Osteoblast (primary cell): ENCODE measurements at regions not wholly inside any gene's neighbourhood (a gene's known extent, or its start where the extent isn't known, plus 50 kb on each side); places are given as distances from the start of the nearest gene placed in this dataset.
A peak's percentile ranks its signal among the peaks of the same experiment; 100 is the strongest.

Experiments
- DNase-seq: peaks from one replicate; pipeline ENCODE4 v3.0.0; 2011; ENCODE audit warnings: low spot score, mixed read lengths; ENCODE audit not compliant: insufficient read length; ENCODE audit errors: missing footprints
- H2AFZ ChIP-seq: 2 replicates; pipeline ENCODE4 v1.6.0; 2011; ENCODE audit warnings: mild to moderate bottlenecking, low read length
- H3K27ac ChIP-seq: 2 replicates; pipeline ENCODE4 v1.5.1; 2011; ENCODE audit warnings: mild to moderate bottlenecking, low read depth, low read length, moderate library complexity
- H3K27me3 ChIP-seq: 2 replicates; pipeline ENCODE4 v1.6.0; 2012; ENCODE audit warnings: mild to moderate bottlenecking, control low read depth, inconsistent platforms, low read length, moderate library complexity; ENCODE audit not compliant: insufficient read depth
- H3K36me3 ChIP-seq: 2 replicates; pipeline ENCODE4 v1.5.1; 2011; ENCODE audit warnings: mild to moderate bottlenecking, low read length, control low read depth, moderate library complexity; ENCODE audit not compliant: insufficient read depth
- H3K4me1 ChIP-seq: 2 replicates; pipeline ENCODE4 v1.5.1; 2011; ENCODE audit warnings: mild to moderate bottlenecking, low read length, control low read depth, moderate library complexity; ENCODE audit not compliant: insufficient read depth
- H3K4me2 ChIP-seq: 2 replicates; pipeline ENCODE4 v1.6.0; 2011; ENCODE audit warnings: mild to moderate bottlenecking, low read length; ENCODE audit not compliant: insufficient read depth
- H3K4me3 ChIP-seq: fragments of 200-600 bp; sonication (generic); 3 replicates; pipeline ENCODE4 v1.5.1; 2012; ENCODE audit warnings: mild to moderate bottlenecking, low read length, inconsistent platforms; ENCODE audit not compliant: insufficient read depth
- H3K79me2 ChIP-seq: 2 replicates; pipeline ENCODE4 v1.6.0; 2012; ENCODE audit warnings: mild to moderate bottlenecking, low read length, control low read depth, inconsistent platforms; ENCODE audit not compliant: insufficient read depth
- H3K9me3 ChIP-seq: 2 replicates; pipeline ENCODE4 v1.5.1; 2011; ENCODE audit warnings: low read depth, low read length, control low read depth
- H4K20me1 ChIP-seq: 2 replicates; pipeline ENCODE4 v1.6.0; 2012; ENCODE audit warnings: mild to moderate bottlenecking, low read length, control low read depth; ENCODE audit not compliant: insufficient read depth
- TF ChIP-seq, protein P1 (sequence below): IDR thresholded peaks from 2 replicates; pipeline ENCODE4 v1.5.1; 2011; ENCODE audit warnings: mild to moderate bottlenecking, low read depth, low read length, moderate library complexity; ENCODE audit errors: extremely low read depth

DNA sequence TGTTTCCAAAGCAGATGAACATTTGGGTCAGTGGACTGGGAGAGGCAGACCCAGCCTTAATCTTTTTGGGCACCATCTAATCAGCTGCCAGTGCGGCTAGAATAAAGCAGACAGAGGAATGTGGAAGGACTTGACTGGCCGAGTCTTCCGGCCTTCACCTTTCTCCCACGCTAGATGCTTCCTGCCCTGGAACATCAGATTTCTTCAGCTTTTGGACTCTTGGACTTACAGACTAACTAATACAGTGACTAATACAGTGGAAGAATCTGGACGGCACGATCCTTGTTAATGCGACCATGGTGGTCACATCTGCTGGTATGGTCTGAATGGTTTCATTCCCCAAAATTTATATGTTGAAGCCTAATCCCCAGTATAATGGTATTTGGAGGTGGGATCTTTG, 122.6 kb upstream of the NXT1 start:
- H4K20me1 ChIP-seq: no peaks in the 10 kb centered on the region
- peaks cover 3% of the 10 kb centered on the region for H3K9me3 ChIP-seq
- no peak overlapping the region for H3K4me2 ChIP-seq
- no peaks in the 10 kb centered on the region for H3K36me3 ChIP-seq
- no peaks in the 10 kb centered on the region for H3K79me2 ChIP-seq
- H3K4me3 ChIP-seq: no peak overlapping the region
- TF ChIP-seq, protein P1, sequence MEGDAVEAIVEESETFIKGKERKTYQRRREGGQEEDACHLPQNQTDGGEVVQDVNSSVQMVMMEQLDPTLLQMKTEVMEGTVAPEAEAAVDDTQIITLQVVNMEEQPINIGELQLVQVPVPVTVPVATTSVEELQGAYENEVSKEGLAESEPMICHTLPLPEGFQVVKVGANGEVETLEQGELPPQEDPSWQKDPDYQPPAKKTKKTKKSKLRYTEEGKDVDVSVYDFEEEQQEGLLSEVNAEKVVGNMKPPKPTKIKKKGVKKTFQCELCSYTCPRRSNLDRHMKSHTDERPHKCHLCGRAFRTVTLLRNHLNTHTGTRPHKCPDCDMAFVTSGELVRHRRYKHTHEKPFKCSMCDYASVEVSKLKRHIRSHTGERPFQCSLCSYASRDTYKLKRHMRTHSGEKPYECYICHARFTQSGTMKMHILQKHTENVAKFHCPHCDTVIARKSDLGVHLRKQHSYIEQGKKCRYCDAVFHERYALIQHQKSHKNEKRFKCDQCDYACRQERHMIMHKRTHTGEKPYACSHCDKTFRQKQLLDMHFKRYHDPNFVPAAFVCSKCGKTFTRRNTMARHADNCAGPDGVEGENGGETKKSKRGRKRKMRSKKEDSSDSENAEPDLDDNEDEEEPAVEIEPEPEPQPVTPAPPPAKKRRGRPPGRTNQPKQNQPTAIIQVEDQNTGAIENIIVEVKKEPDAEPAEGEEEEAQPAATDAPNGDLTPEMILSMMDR: no peak
- no peaks in the 10 kb centered on the region for H3K27me3 ChIP-seq
- DNase-seq: no peak
- peaks cover 54% of the 10 kb centered on the region for H3K4me1 ChIP-seq
- peak overlapping the region; percentile 40 for H3K27ac ChIP-seq
- H2AFZ ChIP-seq: no peak overlapping the region

DNA sequence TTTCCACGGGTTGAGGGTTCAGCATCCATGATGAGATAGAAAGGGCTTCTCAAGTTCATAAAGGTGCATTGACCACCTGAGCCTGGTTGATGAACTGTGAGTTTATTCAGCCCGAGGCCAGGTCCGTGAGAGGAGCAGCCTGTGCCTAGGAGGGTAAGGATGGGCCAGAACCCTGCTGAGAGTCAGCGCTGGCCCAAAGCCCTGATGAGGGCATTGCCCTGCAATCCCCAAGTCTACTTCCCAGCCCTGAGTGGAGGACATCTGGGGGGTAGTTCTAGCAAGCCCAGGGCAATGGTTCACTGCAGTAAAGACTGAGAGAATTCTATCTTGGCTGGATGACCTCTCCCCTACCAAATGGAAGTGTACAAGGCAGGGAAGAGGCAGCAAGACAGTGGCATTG, 123.3 kb upstream of the NXT1 start:
- Histone ChIP-seq H3K4me2 (no peak overlapping the region), H3K9me3 (peaks cover 6% of the 10 kb centered on the region), H3K27me3 (no peaks in the 10 kb centered on the region), H3K4me3 (no peak overlapping the region), H3K79me2 (no peaks in the 10 kb centered on the region), H3K36me3 (no peaks in the 10 kb centered on the region), H3K4me1 (peaks cover 54% of the 10 kb centered on the region), H3K27ac (no peak overlapping the region), H2AFZ (no peak overlapping the region), H4K20me1 (no peaks in the 10 kb centered on the region)
- TF ChIP-seq, protein P1: no peak
- DNase-seq: no peak

DNA sequence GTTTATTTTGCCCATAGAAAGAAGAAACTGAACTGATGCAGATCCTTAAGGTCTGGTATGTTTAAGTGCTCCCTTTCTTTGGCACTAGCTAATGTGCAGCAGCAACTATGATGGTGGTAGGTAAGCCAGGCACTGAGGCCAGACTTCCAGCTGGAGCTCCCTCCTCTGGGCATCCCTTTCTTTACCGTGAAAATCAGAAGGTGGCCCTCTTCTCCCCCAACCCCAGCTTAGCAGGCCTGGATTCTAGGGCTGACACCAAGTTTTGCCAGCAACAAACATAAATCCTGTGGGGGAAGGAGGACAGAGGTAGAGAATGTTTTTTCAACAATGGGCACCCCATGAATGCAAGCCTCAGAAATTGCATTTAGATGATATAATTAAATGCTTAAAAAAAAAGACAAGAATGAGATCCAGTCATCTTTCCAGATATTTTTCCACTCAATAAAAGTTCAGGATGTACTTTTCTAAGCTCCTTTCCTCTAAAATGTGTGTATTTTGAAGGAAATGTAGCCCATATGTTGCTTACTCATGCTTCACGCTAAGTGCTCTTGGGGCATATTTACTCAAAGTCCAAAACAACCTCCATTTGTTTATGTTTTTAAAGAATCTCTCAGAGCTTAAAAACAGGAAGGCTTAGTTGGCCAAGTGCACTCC, 123.9 kb upstream of the NXT1 start:
- peak; percentile 3 for DNase-seq
- Histone ChIP-seq H3K4me1 (peaks cover 51% of the 10 kb centered on the region), H3K27ac (no peak overlapping the region), H3K79me2 (no peaks in the 10 kb centered on the region), H3K36me3 (no peaks in the 10 kb centered on the region), H3K9me3 (peaks cover 7% of the 10 kb centered on the region), H4K20me1 (no peaks in the 10 kb centered on the region), H3K4me2 (no peak overlapping the region), H3K4me3 (no peak overlapping the region), H3K27me3 (no peaks in the 10 kb centered on the region), H2AFZ (no peak overlapping the region)
- TF ChIP-seq, protein P1: no peak

DNA sequence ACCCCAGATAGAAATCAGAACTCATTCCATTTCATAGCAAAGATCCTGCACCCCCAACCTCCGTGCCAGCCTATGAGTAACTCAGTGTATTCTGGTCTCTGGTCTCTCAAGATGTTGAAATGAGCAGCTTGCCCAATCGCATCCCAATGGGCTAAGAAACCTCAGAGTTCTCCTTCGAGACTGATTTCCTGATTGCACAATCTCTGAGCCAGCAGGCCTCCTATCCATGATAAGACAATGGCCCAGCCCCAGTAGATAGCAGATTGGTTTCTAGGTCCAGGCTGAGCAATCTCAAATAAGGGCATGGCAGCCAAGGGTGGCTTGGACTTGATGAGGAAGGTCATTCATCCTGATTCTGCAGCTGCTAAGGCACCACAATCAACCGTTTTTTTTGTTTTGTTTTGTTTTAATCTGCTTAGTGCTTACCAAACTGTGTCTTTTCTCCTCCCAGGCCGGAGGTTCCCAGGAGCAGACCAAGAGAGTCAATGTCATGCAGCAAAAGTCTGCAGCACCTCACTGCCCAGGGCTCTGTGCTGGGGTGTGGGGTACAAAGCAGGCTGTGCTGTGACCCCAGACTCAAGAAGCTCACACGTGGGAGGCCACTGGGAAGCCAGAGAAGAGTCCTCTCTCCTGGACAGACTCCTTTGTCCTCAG, 125.1 kb upstream of the NXT1 start:
- H3K27ac ChIP-seq: peak overlapping the region; percentile 85

More for the DNA sequence above, 125.1 kb upstream of the NXT1 start:
- DNase-seq: peak; percentile 87
- H3K36me3 ChIP-seq: no peaks in the 10 kb centered on the region
- H2AFZ ChIP-seq: peak overlapping the region; percentile 54
- TF ChIP-seq, protein P1: no peak
- H3K4me1 ChIP-seq: peaks cover 43% of the 10 kb centered on the region
- H3K79me2 ChIP-seq: no peaks in the 10 kb centered on the region
- H3K9me3 ChIP-seq: peaks cover 11% of the 10 kb centered on the region
- peak overlapping the region; percentile 36 for H3K4me3 ChIP-seq
- H3K4me2 ChIP-seq: peak overlapping the region; percentile 74
- H3K27me3 ChIP-seq: no peaks in the 10 kb centered on the region
- H4K20me1 ChIP-seq: no peaks in the 10 kb centered on the region
